HEK293T (cell line): ENCODE measurements at regions not wholly inside any gene's neighbourhood (a gene's known extent, or its start where the extent isn't known, plus 50 kb on each side); places are given as distances from the start of the nearest gene placed in this dataset.

Experiments
- CTCF ChIA-PET: fragments of 350-600 bp; formaldehyde crosslinking; extraction: SDS; loops from one replicate; lab custom pipeline; 2021; ENCODE audit warnings: antibody characterized with exemption, inconsistent platforms; lab: Yijun Ruan, JAX
- POLR2A ChIA-PET: fragments of 350-600 bp; formaldehyde crosslinking; extraction: SDS; loops from one replicate; lab custom pipeline; 2020; ENCODE audit warnings: antibody characterized with exemption, inconsistent platforms; lab: Yijun Ruan, JAX
- DNase-seq: peaks from one replicate; pipeline ENCODE4 v3.0.0; 2012; ENCODE audit warnings: mixed read lengths; ENCODE audit errors: extremely low spot score
- ARNT ChIP-seq: fragments of 450-650 bp; IDR thresholded peaks from 2 replicates; pipeline ENCODE4 v1.6.1; 2017; ENCODE audit warnings: mild to moderate bottlenecking
- BHLHE40 ChIP-seq: fragments of 450-650 bp; IDR thresholded peaks from 2 replicates; pipeline ENCODE4 v1.6.1; 2016; ENCODE audit warnings: mild to moderate bottlenecking, moderate library complexity, borderline replicate concordance
- CTBP1 ChIP-seq: fragments of 450-650 bp; IDR thresholded peaks from 2 replicates; pipeline ENCODE4 v1.6.1; 2016; ENCODE audit warnings: borderline replicate concordance
- ELF4 ChIP-seq: fragments of 450-650 bp; IDR thresholded peaks from 2 replicates; pipeline ENCODE4 v1.6.1; 2017; ENCODE audit warnings: antibody characterized with exemption
- FOXA1 ChIP-seq: fragments of 450-650 bp; IDR thresholded peaks from 2 replicates; pipeline ENCODE4 v1.6.1; 2016; ENCODE audit warnings: mild to moderate bottlenecking
- FOXK2 ChIP-seq: fragments of 450-650 bp; IDR thresholded peaks from 2 replicates; pipeline ENCODE4 v1.6.1; 2016; ENCODE audit warnings: mild to moderate bottlenecking
- FOXM1 ChIP-seq: fragments of 450-650 bp; IDR thresholded peaks from 2 replicates; pipeline ENCODE4 v1.6.1; 2017; ENCODE audit warnings: mild to moderate bottlenecking, borderline replicate concordance
- HDGF ChIP-seq: fragments of 450-650 bp; IDR thresholded peaks from 2 replicates; pipeline ENCODE4 v1.6.1; 2017; ENCODE audit warnings: antibody characterized with exemption, borderline replicate concordance
- L3MBTL2 ChIP-seq: fragments of 450-650 bp; conservative IDR thresholded peaks from 2 replicates; pipeline ENCODE4 v1.6.1; 2016; ENCODE audit warnings: mild to moderate bottlenecking
- LEF1 ChIP-seq: fragments of 450-650 bp; IDR thresholded peaks from 2 replicates; pipeline ENCODE4 v1.6.1; 2017; ENCODE audit warnings: mild to moderate bottlenecking, borderline replicate concordance
- NFRKB ChIP-seq: fragments of 450-650 bp; IDR thresholded peaks from 2 replicates; pipeline ENCODE4 v1.6.1; 2016; ENCODE audit warnings: mild to moderate bottlenecking, moderate library complexity
- SP1 ChIP-seq: fragments of 450-650 bp; IDR thresholded peaks from 2 replicates; pipeline ENCODE4 v1.6.1; 2017
- SUZ12 ChIP-seq: fragments of 450-650 bp; IDR thresholded peaks from 2 replicates; pipeline ENCODE4 v1.6.1; 2016; ENCODE audit warnings: mild to moderate bottlenecking
- TARDBP ChIP-seq: fragments of 450-650 bp; IDR thresholded peaks from 2 replicates; pipeline ENCODE4 v1.6.1; 2016
- ZNF384 ChIP-seq: fragments of 450-650 bp; IDR thresholded peaks from 2 replicates; pipeline ENCODE4 v1.6.1; 2016
- TF ChIP-seq, protein P1 (sequence below): fragments of 450-650 bp; IDR thresholded peaks from 2 replicates; pipeline ENCODE4 v1.6.1; 2016

DNA sequence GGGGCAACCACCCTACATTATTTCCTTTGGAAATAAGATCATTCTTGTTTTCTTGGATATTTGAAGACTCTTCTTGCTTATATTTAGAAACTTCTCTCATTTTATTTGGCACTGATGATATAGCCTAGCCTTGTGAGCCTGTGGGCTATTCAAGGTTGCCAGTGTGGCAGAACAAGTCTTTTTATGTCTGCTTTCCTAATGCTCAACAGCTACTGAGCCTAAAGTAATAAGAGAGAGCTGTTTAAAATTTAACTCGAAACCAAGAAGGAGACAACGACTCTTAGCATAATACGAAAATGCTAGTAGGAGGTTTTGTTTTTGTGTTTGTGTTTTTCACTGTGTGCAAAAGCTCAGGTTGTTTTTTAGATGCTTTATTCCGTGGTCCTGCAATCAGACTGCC lies 104.0 kb upstream of the CPM start:
- ChIA-PET POLR2A (no interaction called here), CTCF (no interaction called here)
- TF ChIP-seq HDGF (no peak), SP1 (no peak), CTBP1 (no peak)
- DNase-seq, result no peak

DNA sequence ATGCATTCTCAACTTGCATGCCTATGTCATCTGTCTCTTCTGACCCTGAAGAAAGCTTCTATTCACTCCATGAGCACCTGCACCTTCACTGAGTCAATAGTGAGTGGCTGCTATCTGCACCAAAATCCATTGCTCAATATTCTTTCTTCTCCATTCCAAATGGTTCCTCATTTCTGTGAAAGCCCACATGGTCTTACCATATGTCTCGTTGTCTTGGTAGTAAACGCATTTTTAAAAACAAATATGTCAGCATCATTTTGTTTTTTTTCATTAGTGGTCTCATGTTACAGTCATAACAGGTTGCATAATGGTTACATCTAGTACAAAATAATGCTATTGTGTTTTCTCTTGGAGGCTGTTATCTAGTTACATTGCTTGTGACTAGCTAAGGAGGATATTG lies 106.9 kb upstream of the CPM start:
- TF ChIP-seq TARDBP (no peak), ZNF384 (no peak), LEF1 (no peak), ARNT (no peak), L3MBTL2 (no peak), SP1 (no peak), FOXK2 (no peak)
- no peak for DNase-seq
- ChIA-PET CTCF (no interaction called here), POLR2A (no interaction called here)

DNA sequence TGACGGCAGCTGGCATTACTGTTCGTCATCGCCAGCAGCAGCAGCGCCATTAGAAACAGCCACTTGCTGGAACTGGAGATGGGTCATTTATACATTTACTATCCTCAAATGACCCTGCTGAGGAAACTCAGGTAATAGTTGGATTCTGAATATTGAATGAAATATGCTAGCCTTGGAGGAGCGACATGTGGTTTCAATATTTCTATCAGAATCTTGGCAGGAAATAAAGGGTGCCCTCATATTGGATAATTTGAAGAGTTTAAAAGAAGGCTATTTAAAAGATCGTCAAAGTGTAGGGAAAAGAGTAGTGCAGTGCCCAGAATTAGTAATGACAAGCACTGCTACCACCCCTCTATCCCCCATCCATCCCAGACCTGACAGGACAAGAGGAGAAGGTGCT lies 109.6 kb upstream of the CPM start:
- TF ChIP-seq ZNF384 (no peak), BHLHE40 (no peak), ARNT (no peak), HDGF (no peak), TARDBP (no peak), NFRKB (no peak), SUZ12 (no peak), CTBP1 (no peak)
- CTCF ChIA-PET, result no interaction called here
- no peak for DNase-seq
- POLR2A ChIA-PET, result no interaction called here

DNA sequence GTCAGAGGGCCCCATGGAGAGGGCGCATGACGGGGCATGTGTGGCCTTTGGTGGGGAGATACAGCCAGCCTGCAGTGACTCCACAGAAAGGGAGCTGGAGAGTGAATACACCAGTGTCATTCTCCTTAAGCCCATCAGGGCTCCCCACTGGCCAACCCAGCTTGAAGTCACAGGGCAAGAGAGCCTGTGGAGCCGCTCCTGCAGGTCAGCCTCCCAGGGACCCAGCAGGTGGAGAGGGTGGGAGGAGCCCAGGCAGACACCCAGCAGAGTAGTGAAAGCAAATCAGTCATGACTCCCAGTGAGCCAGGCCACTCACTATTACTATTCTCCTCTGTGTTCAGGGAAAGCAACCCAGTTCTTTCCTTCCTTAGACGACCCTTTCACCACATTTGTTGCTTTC lies 110.0 kb upstream of the CPM start:
- DNase-seq, result peak; percentile 18
- ChIA-PET CTCF (no interaction called here), POLR2A (no interaction called here)
- TF ChIP-seq FOXM1, result no peak
- TF ChIP-seq ARNT, result no peak
- TF ChIP-seq SUZ12, result no peak
- no peak for TF ChIP-seq FOXK2
- no peak for TF ChIP-seq L3MBTL2
- no peak for TF ChIP-seq ELF4

DNA sequence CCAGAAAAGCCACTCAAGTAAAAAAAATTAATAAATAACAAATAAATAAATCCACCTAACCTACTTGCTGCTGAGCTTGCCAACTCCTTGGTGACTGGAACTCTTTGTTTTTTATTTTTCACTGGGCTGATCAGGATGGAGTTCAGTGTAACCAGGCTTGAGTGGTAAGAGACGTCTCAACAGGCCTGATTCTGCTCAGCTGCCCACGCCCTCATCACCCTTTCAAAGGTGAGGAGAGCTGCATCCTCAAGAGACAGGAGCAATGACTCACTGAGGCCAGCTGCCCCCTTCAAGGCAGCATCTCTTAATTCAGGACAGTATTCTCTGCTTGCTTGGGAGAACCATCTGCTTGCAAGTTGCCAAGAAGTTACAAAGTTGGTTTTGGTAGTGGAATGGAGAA lies 111.9 kb upstream of the CPM start:
- ChIA-PET POLR2A (no interaction called here), CTCF (no interaction called here)
- DNase-seq, result no peak
- no peak for TF ChIP-seq HDGF
- no peak for TF ChIP-seq FOXA1

DNA sequence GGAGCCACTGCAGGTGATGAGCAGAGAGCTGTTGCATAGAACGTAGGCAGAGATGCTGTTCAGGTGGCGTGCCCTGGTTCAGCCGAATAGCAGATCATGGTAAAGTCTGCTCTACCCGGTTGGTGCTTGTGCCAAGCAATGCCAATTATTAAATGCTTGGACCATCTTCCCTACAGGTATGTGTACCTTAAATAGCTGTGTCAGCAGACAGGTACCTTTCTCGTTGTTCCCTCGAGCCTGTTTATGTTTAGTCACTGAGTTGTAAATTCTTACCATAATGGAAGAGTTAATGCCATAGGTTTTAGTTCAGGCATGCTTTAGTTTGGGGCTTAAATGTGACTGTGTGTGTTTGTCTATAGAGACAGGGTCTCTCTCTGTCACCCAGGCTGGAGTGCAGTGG lies 112.5 kb upstream of the CPM start:
- DNase-seq, result no peak
- TF ChIP-seq L3MBTL2, result no peak
- TF ChIP-seq SUZ12, result no peak
- no peak for TF ChIP-seq FOXM1
- TF ChIP-seq, protein P1, sequence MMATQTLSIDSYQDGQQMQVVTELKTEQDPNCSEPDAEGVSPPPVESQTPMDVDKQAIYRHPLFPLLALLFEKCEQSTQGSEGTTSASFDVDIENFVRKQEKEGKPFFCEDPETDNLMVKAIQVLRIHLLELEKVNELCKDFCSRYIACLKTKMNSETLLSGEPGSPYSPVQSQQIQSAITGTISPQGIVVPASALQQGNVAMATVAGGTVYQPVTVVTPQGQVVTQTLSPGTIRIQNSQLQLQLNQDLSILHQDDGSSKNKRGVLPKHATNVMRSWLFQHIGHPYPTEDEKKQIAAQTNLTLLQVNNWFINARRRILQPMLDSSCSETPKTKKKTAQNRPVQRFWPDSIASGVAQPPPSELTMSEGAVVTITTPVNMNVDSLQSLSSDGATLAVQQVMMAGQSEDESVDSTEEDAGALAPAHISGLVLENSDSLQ, result no peak
- TF ChIP-seq SP1, result no peak
- no peak for TF ChIP-seq FOXA1
- no peak for TF ChIP-seq ARNT
- TF ChIP-seq ZNF384, result no peak
- no peak for TF ChIP-seq HDGF
- TF ChIP-seq FOXK2, result no peak
- POLR2A ChIA-PET, result no interaction called here
- CTCF ChIA-PET, result no interaction called here

DNA sequence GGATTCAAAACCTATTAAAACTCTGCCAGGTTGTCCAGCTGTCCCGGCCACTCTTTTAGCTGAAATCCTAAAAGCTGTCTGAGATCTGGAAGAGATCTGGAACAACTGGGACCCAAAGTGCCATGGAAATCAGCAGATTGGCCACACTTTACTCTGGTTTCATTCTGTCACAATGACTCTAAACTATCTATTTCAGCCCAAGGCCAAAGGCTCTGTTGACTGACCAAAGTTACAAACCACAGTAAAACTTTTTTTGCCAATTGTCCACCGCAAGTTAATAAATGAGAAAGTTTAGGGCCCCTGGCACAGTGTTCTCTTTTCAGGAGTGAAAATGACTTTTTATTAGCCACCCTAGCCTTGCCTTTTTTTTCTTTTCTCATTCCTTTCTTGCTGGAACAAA lies 113.4 kb upstream of the CPM start:
- POLR2A ChIA-PET, result no interaction called here
- DNase-seq, result no peak
- TF ChIP-seq ARNT, result no peak
- TF ChIP-seq SP1, result no peak
- CTCF ChIA-PET, result no interaction called here

DNA sequence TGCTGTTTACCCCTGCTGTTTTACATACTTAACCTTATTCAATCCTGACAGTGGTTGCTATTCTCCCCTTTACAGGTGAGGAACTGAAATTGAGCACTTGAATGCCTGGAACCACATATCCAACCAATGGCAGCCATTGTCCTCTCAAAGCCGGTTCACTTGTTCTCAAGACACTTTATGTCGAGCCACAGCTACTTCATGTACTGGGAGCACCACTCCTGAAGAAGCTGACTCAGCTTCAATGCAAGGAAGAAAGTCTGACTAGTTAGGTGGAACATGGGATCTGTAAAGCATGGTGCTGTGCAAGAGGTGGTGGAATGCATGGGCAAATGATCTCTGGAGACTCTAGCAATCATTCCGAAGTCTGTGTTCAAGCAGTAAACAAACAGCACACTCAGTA lies 113.9 kb upstream of the CPM start:
- TF ChIP-seq NFRKB, result no peak
- TF ChIP-seq HDGF, result no peak
- TF ChIP-seq TARDBP, result no peak
- no peak for TF ChIP-seq SP1
- no peak for TF ChIP-seq L3MBTL2
- no peak for TF ChIP-seq FOXK2
- no peak for TF ChIP-seq ELF4
- TF ChIP-seq CTBP1, result no peak
- TF ChIP-seq ARNT, result no peak
- no peak for TF ChIP-seq FOXM1
- no peak for TF ChIP-seq SUZ12
- no peak for TF ChIP-seq ZNF384
- TF ChIP-seq, protein P1, result no peak
- ChIA-PET POLR2A (no interaction called here), CTCF (no interaction called here)
- no peak for DNase-seq
